T-cell (primary cell): ENCODE measurements at regions not wholly inside any gene's neighbourhood (a gene's known extent, or its start where the extent isn't known, plus 50 kb on each side); places are given as distances from the start of the nearest gene placed in this dataset.

Source experiments
- ATAC-seq, 4 experiments: fragments of 200-7000 bp in 3 of 4; fragments of 150-1000 bp in 1 of 4; cut with Tn5 transposase; replicated peaks in 1 of 4; 1 replicate in 3 of 4; 2 replicates in 1 of 4; pipeline ENCODE4 v1.10.0; 2021; ENCODE audit warnings: moderate library complexity in 3 of 4, mild to moderate bottlenecking in 2 of 4, moderate number of reproducible peaks in 1 of 4
- CTCF ChIA-PET, 2 donors: fragments of 300-600 bp; sonication (Branson Sonifier 250); formaldehyde crosslinking; loops; one replicate each; lab custom pipeline; 2022; ENCODE audit warnings: antibody characterized with exemption in 2 of 2; lab: Charles Lee
- POLR2A ChIA-PET, 2 donors: fragments of 300-600 bp; sonication (Branson Sonifier 250); formaldehyde crosslinking; loops; one replicate each; lab custom pipeline; 2022; ENCODE audit warnings: antibody characterized with exemption in 2 of 2; lab: Charles Lee
- DNase-seq, 35 experiments: peaks; one replicate each; pipeline versions ENCODE4 v3.0.0 to v3.0.0-alpha.2; 2013 to 2023
- H3K27ac ChIP-seq: one replicate; pipeline ENCODE4 v1.5.1; 2013; ENCODE audit warnings: low read length
- H3K27me3 ChIP-seq, 2 experiments: replicated peaks in 1 of 2; 1 replicate in 1 of 2; 2 replicates in 1 of 2; pipeline versions ENCODE4 v1.6.1 to v1.7.0; 2013; ENCODE audit warnings: low read length in 1 of 2, mixed read lengths in 1 of 2; ENCODE audit not compliant: control insufficient read depth in 2 of 2, insufficient read depth in 2 of 2; ENCODE audit errors: extremely low read depth in 1 of 2
- H3K36me3 ChIP-seq, 2 donors: 1 replicate in 1 of 2; 2 replicates in 1 of 2; pipeline versions ENCODE4 v1.6.1 to v1.7.0; 2013; ENCODE audit warnings: low read length in 1 of 2; ENCODE audit not compliant: control insufficient read depth in 2 of 2, insufficient read depth in 1 of 2; ENCODE audit errors: extremely low read depth in 1 of 2
- H3K4me1 ChIP-seq, 2 experiments: 1 replicate in 1 of 2; 2 replicates in 1 of 2; pipeline versions ENCODE4 v1.6.1 to v1.7.0; 2013; ENCODE audit warnings: low read length in 2 of 2, mixed read lengths in 1 of 2; ENCODE audit not compliant: insufficient read depth in 2 of 2, control insufficient read depth in 1 of 2; ENCODE audit errors: extremely low read depth in 1 of 2
- H3K4me3 ChIP-seq, 2 donors: 1 replicate in 1 of 2; 2 replicates in 1 of 2; pipeline versions ENCODE4 v1.5.1 to v1.7.0; 2013; ENCODE audit warnings: mild to moderate bottlenecking in 2 of 2, low read length in 1 of 2, moderate library complexity in 1 of 2; ENCODE audit not compliant: control insufficient read depth in 1 of 2; ENCODE audit errors: extremely low read depth in 1 of 2
- H3K9me3 ChIP-seq: 2 replicates; pipeline ENCODE4 v1.7.0; 2013
- H3K27ac Mint-ChIP-seq, 2 donors: one replicate each; pipeline ENCODE4 v1.8.0; 2020 to 2021; ENCODE audit warnings: mild to moderate bottlenecking in 2 of 2, mixed read lengths in 2 of 2
- H3K27me3 Mint-ChIP-seq, 2 donors: one replicate each; pipeline ENCODE4 v1.8.0; 2021 to 2022; ENCODE audit warnings: mixed read lengths in 2 of 2
- H3K36me3 Mint-ChIP-seq: one replicate; pipeline ENCODE4 v1.8.0; 2021; ENCODE audit warnings: mixed read lengths
- H3K4me1 Mint-ChIP-seq, 3 donors: one replicate each; pipeline ENCODE4 v1.8.0; 2020 to 2022; ENCODE audit warnings: mixed read lengths in 3 of 3, mild to moderate bottlenecking in 1 of 3
- H3K4me3 Mint-ChIP-seq, 3 donors: one replicate each; pipeline ENCODE4 v1.8.0; 2020 to 2022; ENCODE audit warnings: mild to moderate bottlenecking in 3 of 3, mixed read lengths in 3 of 3, moderate library complexity in 3 of 3
- H3K9me3 Mint-ChIP-seq, 3 donors: one replicate each; pipeline ENCODE4 v1.8.0; 2020 to 2022; ENCODE audit warnings: mixed read lengths in 3 of 3
- WGBS: methylation state at CpG from one replicate; pipeline ENCODE4 v1.1.5; 2013; ENCODE audit warnings: missing lambda C conversion rate; ENCODE audit not compliant: insufficient coverage; 5-methylcytosine and 5-hydroxymethylcytosine counted together

- no peak for ATAC-seq
- POLR2A ChIA-PET, result interaction anchor here in 1 of 2 donors (1.0 kb wide), 1 partner anchor 76 kb away, joined by 4 read pairs; no protein-coding TSS in a partner anchor
- no peak overlapping the region for H3K27ac Mint-ChIP-seq
Measured at GRCh38 chr2:30089171-30089570, 57.6 kb upstream of the YPEL5 start.

GRCh38 chr2:30095402-30095801 is 51.4 kb upstream of the YPEL5 start:
- WGBS, result 83% methylated on average over 2 of the region's 7 CpGs

More at GRCh38 chr2:30089171-30089570, 57.6 kb upstream of the YPEL5 start:
- H3K36me3 Mint-ChIP-seq, result no peaks in the 10 kb centered on the region
- H3K36me3 ChIP-seq, result no peaks in the 10 kb centered on the region
- CTCF ChIA-PET, result interaction anchor here (0.7 to 1.3 kb wide), 2 partner anchors 57 to 618 kb away, joined by 3 read pairs; no protein-coding TSS in a partner anchor
- no peaks in the 10 kb centered on the region for H3K9me3 Mint-ChIP-seq
- H3K4me1 Mint-ChIP-seq, result peaks cover 1 to 7% (median 4%) of the 10 kb centered on the region in 3 donors
- H3K4me1 ChIP-seq, result no peaks in the 10 kb centered on the region
- H3K4me3 ChIP-seq, result no peak overlapping the region
- no peak overlapping the region for H3K4me3 Mint-ChIP-seq
- peaks cover 40 to 43% of the 10 kb centered on the region in 2 donors for H3K27me3 Mint-ChIP-seq
- H3K27me3 ChIP-seq, result peaks cover 4 to 20% of the 10 kb centered on the region in 2 experiments
- no peak overlapping the region for H3K27ac ChIP-seq
- DNase-seq, result no peak
- no peaks in the 10 kb centered on the region for H3K9me3 ChIP-seq

GRCh38 chr2:30096451-30096850 is 50.4 kb upstream of the YPEL5 start:
- Mint-ChIP-seq H3K4me3 (no peak overlapping the region), H3K4me1 (no peaks in the 10 kb centered on the region), H3K27ac (no peak overlapping the region), H3K36me3 (no peaks in the 10 kb centered on the region), H3K9me3 (no peaks in the 10 kb centered on the region), H3K27me3 (peaks cover 25 to 37% of the 10 kb centered on the region in 2 donors)
- WGBS, result 85% methylated on average over 2 of the region's 4 CpGs
- ChIA-PET POLR2A (no interaction called here), CTCF (interaction anchor here (0.6 to 1.2 kb wide), 4 partner anchors 14 to 615 kb away, joined by 3 to 9 read pairs (median 3); no protein-coding TSS in a partner anchor)
- H3K36me3 ChIP-seq, result no peaks in the 10 kb centered on the region
- no peak overlapping the region for H3K27ac ChIP-seq
- H3K4me1 ChIP-seq, result no peaks in the 10 kb centered on the region
- H3K4me3 ChIP-seq, result no peak overlapping the region
- ATAC-seq (no peak), DNase-seq (no peak)
- H3K27me3 ChIP-seq, result peaks cover 0 to 17% of the 10 kb centered on the region in 2 experiments
- no peaks in the 10 kb centered on the region for H3K9me3 ChIP-seq

More at GRCh38 chr2:30095402-30095801, 51.4 kb upstream of the YPEL5 start:
- H3K9me3 Mint-ChIP-seq, result no peaks in the 10 kb centered on the region
- H3K36me3 Mint-ChIP-seq, result no peaks in the 10 kb centered on the region
- no peak overlapping the region for H3K27ac ChIP-seq
- H3K4me1 ChIP-seq, result no peaks in the 10 kb centered on the region
- H3K4me1 Mint-ChIP-seq, result peaks cover 1 to 7% (median 4%) of the 10 kb centered on the region in 3 donors
- no peak overlapping the region for H3K4me3 ChIP-seq
- H3K27me3 ChIP-seq, result peaks cover 2 to 22% of the 10 kb centered on the region in 2 experiments
- no peak overlapping the region for H3K4me3 Mint-ChIP-seq
- ATAC-seq (no peak), DNase-seq (no peak)
- no peak overlapping the region for H3K27ac Mint-ChIP-seq
- H3K9me3 ChIP-seq, result no peaks in the 10 kb centered on the region
- peaks cover 33 to 39% of the 10 kb centered on the region in 2 donors for H3K27me3 Mint-ChIP-seq
- POLR2A ChIA-PET, result no interaction called here
- CTCF ChIA-PET, result interaction anchor here in 1 of 2 donors (0.9 to 1.2 kb wide), 2 partner anchors 72 to 616 kb away, joined by 3 read pairs; no protein-coding TSS in a partner anchor
- H3K36me3 ChIP-seq, result no peaks in the 10 kb centered on the region
